ENCODE measurements at regions not wholly inside any gene's neighbourhood (a gene's known extent, or its start where the extent isn't known, plus 50 kb on each side); places are given as distances from the start of the nearest gene placed in this dataset.

DNA sequence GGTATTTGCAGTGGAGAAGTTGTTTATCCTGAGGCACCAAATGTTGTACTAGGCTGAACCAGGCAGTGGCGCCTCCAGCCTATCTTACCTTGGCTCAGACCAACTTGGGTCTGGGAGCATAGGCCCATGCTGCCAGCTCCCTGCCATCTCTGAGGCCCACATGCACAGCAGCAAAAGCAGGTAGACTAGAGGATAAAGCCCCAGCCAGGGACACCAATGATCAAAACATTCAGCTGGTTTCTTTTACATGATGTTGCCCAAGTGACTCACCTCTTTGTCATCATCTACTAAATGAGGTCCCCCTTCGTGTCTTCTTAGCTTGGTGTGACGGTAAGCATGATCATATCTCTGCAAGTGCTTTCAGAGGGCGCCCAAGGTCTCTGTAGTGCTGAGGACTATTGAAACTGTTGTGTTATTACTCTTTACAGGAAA lies 112.1 kb upstream of the DRD2 start:
- Histone ChIP-seq H3K27ac (ENCODE audit: control insufficient read depth, insufficient read depth, low read length) (no peak overlapping the region), H4K20me1 (ENCODE audit: control insufficient read depth, extremely low read depth, insufficient read depth, low read length) (no peaks in the 10 kb centered on the region), H3K4me1 (ENCODE audit: control insufficient read depth, extremely low read depth, insufficient read depth, low read length) (no peaks in the 10 kb centered on the region), H3K27me3 (ENCODE audit: control insufficient read depth, extremely low read depth, insufficient read depth, low read length) (peaks cover 4% of the 10 kb centered on the region), H3K9me3 (ENCODE audit: control insufficient read depth, low read depth, low read length) (no peaks in the 10 kb centered on the region), H3K4me2 (ENCODE audit: control insufficient read depth, extremely low read depth, insufficient read depth, low read depth, low read length) (no peak overlapping the region), H3K36me3 (ENCODE audit: control insufficient read depth in 2 of 2, extremely low read depth in 1 of 2, insufficient read depth in 2 of 2, low read length in 2 of 2) (no peaks in the 10 kb centered on the region), H3K79me2 (ENCODE audit: control insufficient read depth, insufficient read depth, low read length) (no peaks in the 10 kb centered on the region), H3K4me3 (ENCODE audit: control insufficient read depth in 2 of 3, extremely low read depth in 1 of 3, insufficient read depth in 2 of 3, low read depth in 1 of 3, low read length in 3 of 3) (no peak overlapping the region), H3K9me1 (ENCODE audit: control insufficient read depth, extremely low read depth, insufficient read depth, low read length) (no peaks in the 10 kb centered on the region), H3K9ac (ENCODE audit: control insufficient read depth, extremely low read depth, insufficient read depth, low read length) (no peak overlapping the region), H2AFZ (ENCODE audit: control insufficient read depth, low read length) (no peak overlapping the region)
- no peak for DNase-seq (ENCODE audit: low read depth, low spot score)
- dilution Hi-C loops (cut with MboI; ENCODE audit: extremely low pct_ligation_motif_present, low sequenced_read_pairs), result no loop called here
- TF ChIP-seq EZH2 (IDR thresholded peaks at IDR 0.05; ENCODE audit: low read length), result no peak
- TF ChIP-seq, protein P1, sequence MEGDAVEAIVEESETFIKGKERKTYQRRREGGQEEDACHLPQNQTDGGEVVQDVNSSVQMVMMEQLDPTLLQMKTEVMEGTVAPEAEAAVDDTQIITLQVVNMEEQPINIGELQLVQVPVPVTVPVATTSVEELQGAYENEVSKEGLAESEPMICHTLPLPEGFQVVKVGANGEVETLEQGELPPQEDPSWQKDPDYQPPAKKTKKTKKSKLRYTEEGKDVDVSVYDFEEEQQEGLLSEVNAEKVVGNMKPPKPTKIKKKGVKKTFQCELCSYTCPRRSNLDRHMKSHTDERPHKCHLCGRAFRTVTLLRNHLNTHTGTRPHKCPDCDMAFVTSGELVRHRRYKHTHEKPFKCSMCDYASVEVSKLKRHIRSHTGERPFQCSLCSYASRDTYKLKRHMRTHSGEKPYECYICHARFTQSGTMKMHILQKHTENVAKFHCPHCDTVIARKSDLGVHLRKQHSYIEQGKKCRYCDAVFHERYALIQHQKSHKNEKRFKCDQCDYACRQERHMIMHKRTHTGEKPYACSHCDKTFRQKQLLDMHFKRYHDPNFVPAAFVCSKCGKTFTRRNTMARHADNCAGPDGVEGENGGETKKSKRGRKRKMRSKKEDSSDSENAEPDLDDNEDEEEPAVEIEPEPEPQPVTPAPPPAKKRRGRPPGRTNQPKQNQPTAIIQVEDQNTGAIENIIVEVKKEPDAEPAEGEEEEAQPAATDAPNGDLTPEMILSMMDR (optimal IDR thresholded peaks at IDR 0.05 in 1 of 3, IDR thresholded peaks at IDR 0.05 in 1 of 3, conservative IDR thresholded peaks at IDR 0.05 in 1 of 3; ENCODE audit: extremely low read depth in 1 of 3, insufficient read depth in 2 of 3, low read length in 3 of 3), result peak in 1 of 3 experiments; percentile 32
- FAIRE-seq, result no peak

DNA sequence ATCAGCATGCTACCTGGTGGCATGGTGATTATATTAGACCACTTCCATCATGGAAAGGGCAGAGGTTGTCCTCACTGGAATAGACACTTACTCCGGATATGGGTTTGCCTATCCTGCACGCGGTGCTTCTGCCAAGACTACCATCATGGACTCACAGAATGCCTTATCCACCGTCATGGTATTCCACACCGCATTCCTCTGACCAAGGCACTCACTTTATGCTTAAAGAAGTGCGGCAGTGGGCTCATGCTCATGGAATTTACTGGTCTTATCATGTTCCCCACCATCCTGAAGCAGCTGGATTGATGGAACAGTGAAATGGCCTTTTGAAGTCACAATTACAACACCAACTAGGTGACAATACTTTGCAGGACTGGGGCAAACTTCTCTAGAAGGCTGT lies 109.2 kb upstream of the DRD2 start:
- H3K36me3 ChIP-seq (ENCODE audit: control insufficient read depth in 2 of 2, extremely low read depth in 1 of 2, insufficient read depth in 2 of 2, low read length in 2 of 2), result no peaks in the 10 kb centered on the region
- no peak overlapping the region for H2AFZ ChIP-seq (ENCODE audit: control insufficient read depth, low read length)
- H3K27me3 ChIP-seq (ENCODE audit: control insufficient read depth, extremely low read depth, insufficient read depth, low read length), result no peaks in the 10 kb centered on the region
- H3K27ac ChIP-seq (ENCODE audit: control insufficient read depth, insufficient read depth, low read length), result no peak overlapping the region
- dilution Hi-C loops (cut with MboI; ENCODE audit: extremely low pct_ligation_motif_present, low sequenced_read_pairs), result no loop called here
- no peak for DNase-seq (ENCODE audit: low read depth, low spot score)
- TF ChIP-seq, protein P1 (optimal IDR thresholded peaks at IDR 0.05 in 1 of 3, IDR thresholded peaks at IDR 0.05 in 1 of 3, conservative IDR thresholded peaks at IDR 0.05 in 1 of 3; ENCODE audit: extremely low read depth in 1 of 3, insufficient read depth in 2 of 3, low read length in 3 of 3), result no peak
- TF ChIP-seq EZH2 (IDR thresholded peaks at IDR 0.05; ENCODE audit: low read length), result no peak
- no peaks in the 10 kb centered on the region for H3K79me2 ChIP-seq (ENCODE audit: control insufficient read depth, insufficient read depth, low read length)
- H4K20me1 ChIP-seq (ENCODE audit: control insufficient read depth, extremely low read depth, insufficient read depth, low read length), result no peaks in the 10 kb centered on the region
- no peak overlapping the region for H3K4me3 ChIP-seq (ENCODE audit: control insufficient read depth in 2 of 3, extremely low read depth in 1 of 3, insufficient read depth in 2 of 3, low read depth in 1 of 3, low read length in 3 of 3)
- no peaks in the 10 kb centered on the region for H3K9me3 ChIP-seq (ENCODE audit: control insufficient read depth, low read depth, low read length)
- no peak for FAIRE-seq
- no peaks in the 10 kb centered on the region for H3K4me1 ChIP-seq (ENCODE audit: control insufficient read depth, extremely low read depth, insufficient read depth, low read length)
- no peak overlapping the region for H3K9ac ChIP-seq (ENCODE audit: control insufficient read depth, extremely low read depth, insufficient read depth, low read length)
- no peak overlapping the region for H3K4me2 ChIP-seq (ENCODE audit: control insufficient read depth, extremely low read depth, insufficient read depth, low read depth, low read length)
- no peaks in the 10 kb centered on the region for H3K9me1 ChIP-seq (ENCODE audit: control insufficient read depth, extremely low read depth, insufficient read depth, low read length)
